Central memory CD8-positive, alpha-beta T cell (primary cell): ENCODE measurements at regions not wholly inside any gene's neighbourhood (a gene's known extent, or its start where the extent isn't known, plus 50 kb on each side); places are given as distances from the start of the nearest gene placed in this dataset.

ENCODE experiments used
- ATAC-seq: fragments of 150-1000 bp; cut with Tn5 transposase; replicated peaks from 2 replicates; pipeline ENCODE4 v1.10.0; 2022; ENCODE audit warnings: mild to moderate bottlenecking, moderate FRiP score, moderate number of reproducible peaks; ENCODE audit not compliant: poor library complexity, severe bottlenecking; ENCODE audit errors: extremely low read depth
- DNase-seq, 2 donors: peaks; one replicate each; pipeline ENCODE4 v3.0.0; 2021; ENCODE audit warnings: low spot score in 2 of 2
- H3K27ac Mint-ChIP-seq: one replicate; pipeline ENCODE4 v1.8.0; 2022; ENCODE audit warnings: low read depth, mild to moderate bottlenecking, moderate library complexity, mixed read lengths
- H3K27me3 Mint-ChIP-seq: one replicate; pipeline ENCODE4 v1.8.0; 2022; ENCODE audit warnings: mixed read lengths
- H3K36me3 Mint-ChIP-seq: one replicate; pipeline ENCODE4 v1.8.0; 2022; ENCODE audit warnings: mild to moderate bottlenecking, moderate library complexity, mixed read lengths; ENCODE audit not compliant: insufficient read depth
- H3K4me1 Mint-ChIP-seq: one replicate; pipeline ENCODE4 v1.8.0; 2022; ENCODE audit warnings: mixed read lengths
- H3K4me3 Mint-ChIP-seq: one replicate; pipeline ENCODE4 v1.8.0; 2022; ENCODE audit warnings: mild to moderate bottlenecking, moderate library complexity, mixed read lengths
- H3K9me3 Mint-ChIP-seq: one replicate; pipeline ENCODE4 v1.8.0; 2022; ENCODE audit warnings: mixed read lengths

- Mint-ChIP-seq H3K27ac (no peak overlapping the region), H3K36me3 (peaks cover 4% of the 10 kb centered on the region), H3K4me3 (no peak overlapping the region), H3K4me1 (peaks cover under 1% of the 10 kb centered on the region), H3K27me3 (peaks cover 55% of the 10 kb centered on the region), H3K9me3 (no peaks in the 10 kb centered on the region)
- DNase-seq (no peak), ATAC-seq (no peak)
Measured at GRCh38 chr3:184761976-184762375, 50.0 kb upstream of the VPS8 start.
